ENCODE measurements at regions not wholly inside any gene's neighbourhood (a gene's known extent, or its start where the extent isn't known, plus 50 kb on each side); places are given as distances from the start of the nearest gene placed in this dataset.

- Histone ChIP-seq H3K9me3 (ENCODE audit: control insufficient read depth in 2 of 3, insufficient read depth in 1 of 3, low read length in 3 of 3) (peaks cover 0 to 5% (median 0%) of the 10 kb centered on the region in 3 donors), H3K36me3 (ENCODE audit: control insufficient read depth in 2 of 3, insufficient read depth in 3 of 3, low read length in 3 of 3) (no peaks in the 10 kb centered on the region), H3K4me3 (ENCODE audit: low read length in 3 of 3) (no peak overlapping the region), H3K9ac (ENCODE audit: low read length in 3 of 3) (no peak overlapping the region), H3K27me3 (ENCODE audit: control insufficient read depth, insufficient read depth, low read length) (no peaks in the 10 kb centered on the region), H3K27ac (ENCODE audit: low read depth in 2 of 2, low read length in 2 of 2) (no peak overlapping the region), H3K4me1 (ENCODE audit: control insufficient read depth in 2 of 3, insufficient read depth in 2 of 3, low read depth in 1 of 3, low read length in 3 of 3) (no peaks in the 10 kb centered on the region)
- DNase-seq = no peak
- no peak for FAIRE-seq
- intact Hi-C loops (cut with DNase I) = no loop called here
- no peak for TF ChIP-seq CTCF (IDR thresholded peaks at IDR 0.05; ENCODE audit: borderline replicate concordance, extremely low read depth, insufficient read depth)
Measured at GRCh38 chr5:144060598-144060997, 109.9 kb downstream of the YIPF5 start.

GRCh38 chr5:144065786-144066185 is 104.7 kb downstream of the YIPF5 start:
- H3K9ac ChIP-seq (ENCODE audit: low read length in 3 of 3) = no peak overlapping the region
- peaks cover 0 to 2% (median 0%) of the 10 kb centered on the region in 3 donors for H3K9me3 ChIP-seq (ENCODE audit: control insufficient read depth in 2 of 3, insufficient read depth in 1 of 3, low read length in 3 of 3)
- no peaks in the 10 kb centered on the region for H3K36me3 ChIP-seq (ENCODE audit: control insufficient read depth in 2 of 3, insufficient read depth in 3 of 3, low read length in 3 of 3)
- intact Hi-C loops (cut with DNase I) = no loop called here
- H3K27me3 ChIP-seq (ENCODE audit: control insufficient read depth, insufficient read depth, low read length) = no peaks in the 10 kb centered on the region
- FAIRE-seq (no peak), DNase-seq (no peak)
- no peak for TF ChIP-seq CTCF (IDR thresholded peaks at IDR 0.05; ENCODE audit: borderline replicate concordance, extremely low read depth, insufficient read depth)
- H3K4me3 ChIP-seq (ENCODE audit: low read length in 3 of 3) = no peak overlapping the region
- no peaks in the 10 kb centered on the region for H3K4me1 ChIP-seq (ENCODE audit: control insufficient read depth in 2 of 3, insufficient read depth in 2 of 3, low read depth in 1 of 3, low read length in 3 of 3)
- no peak overlapping the region for H3K27ac ChIP-seq (ENCODE audit: low read depth in 2 of 2, low read length in 2 of 2)

- H3K9ac ChIP-seq (ENCODE audit: low read length in 3 of 3) = no peak overlapping the region
- H3K9me3 ChIP-seq (ENCODE audit: control insufficient read depth in 2 of 3, insufficient read depth in 1 of 3, low read length in 3 of 3) = peaks cover 0 to under 1% (median 0%) of the 10 kb centered on the region in 3 donors
- no peak for TF ChIP-seq CTCF (IDR thresholded peaks at IDR 0.05; ENCODE audit: borderline replicate concordance, extremely low read depth, insufficient read depth)
- H3K4me3 ChIP-seq (ENCODE audit: low read length in 3 of 3) = no peak overlapping the region
- no peaks in the 10 kb centered on the region for H3K36me3 ChIP-seq (ENCODE audit: control insufficient read depth in 2 of 3, insufficient read depth in 3 of 3, low read length in 3 of 3)
- H3K4me1 ChIP-seq (ENCODE audit: control insufficient read depth in 2 of 3, insufficient read depth in 2 of 3, low read depth in 1 of 3, low read length in 3 of 3) = no peaks in the 10 kb centered on the region
- intact Hi-C loops (cut with DNase I) = no loop called here
- H3K27ac ChIP-seq (ENCODE audit: low read depth in 2 of 2, low read length in 2 of 2) = no peak overlapping the region
- DNase-seq (peak in 1 of 5 donors; percentile 28), FAIRE-seq (no peak)
- H3K27me3 ChIP-seq (ENCODE audit: control insufficient read depth, insufficient read depth, low read length) = no peaks in the 10 kb centered on the region
Measured at GRCh38 chr5:144072518-144072927, 97.9 kb downstream of the YIPF5 start.

GRCh38 chr5:144076521-144077083 is 93.9 kb downstream of the YIPF5 start:
- FAIRE-seq (no peak), DNase-seq (no peak)
- TF ChIP-seq CTCF (IDR thresholded peaks at IDR 0.05; ENCODE audit: borderline replicate concordance, extremely low read depth, insufficient read depth) = no peak
- Histone ChIP-seq H3K9ac (ENCODE audit: low read length in 3 of 3) (no peak overlapping the region), H3K9me3 (ENCODE audit: control insufficient read depth in 2 of 3, insufficient read depth in 1 of 3, low read length in 3 of 3) (peaks cover 0 to 4% (median 0%) of the 10 kb centered on the region in 3 donors), H3K4me1 (ENCODE audit: control insufficient read depth in 2 of 3, insufficient read depth in 2 of 3, low read depth in 1 of 3, low read length in 3 of 3) (no peaks in the 10 kb centered on the region), H3K27ac (ENCODE audit: low read depth in 2 of 2, low read length in 2 of 2) (no peak overlapping the region), H3K36me3 (ENCODE audit: control insufficient read depth in 2 of 3, insufficient read depth in 3 of 3, low read length in 3 of 3) (no peaks in the 10 kb centered on the region), H3K27me3 (ENCODE audit: control insufficient read depth, insufficient read depth, low read length) (no peaks in the 10 kb centered on the region), H3K4me3 (ENCODE audit: low read length in 3 of 3) (no peak overlapping the region)
- intact Hi-C loops (cut with DNase I) = no loop called here
